Endothelial cell (in vitro differentiated cells): ENCODE measurements at regions not wholly inside any gene's neighbourhood (a gene's known extent, or its start where the extent isn't known, plus 50 kb on each side); places are given as distances from the start of the nearest gene placed in this dataset.

Experiments used
- DNase-seq: peaks from one replicate; pipeline ENCODE4 v3.0.0; 2021; ENCODE audit warnings: low spot score
- H3K27ac Mint-ChIP-seq: one replicate; pipeline ENCODE4 v1.8.0; 2021; ENCODE audit warnings: mixed read lengths, inconsistent platforms; ENCODE audit not compliant: unreplicated experiment
- H3K27me3 Mint-ChIP-seq: one replicate; pipeline ENCODE4 v1.8.0; 2021; ENCODE audit warnings: mild to moderate bottlenecking, moderate library complexity, mixed read lengths, inconsistent platforms; ENCODE audit not compliant: unreplicated experiment
- H3K36me3 Mint-ChIP-seq: one replicate; pipeline ENCODE4 v1.8.0; 2021; ENCODE audit warnings: mild to moderate bottlenecking, low read depth, mixed read lengths, inconsistent platforms; ENCODE audit not compliant: unreplicated experiment
- H3K4me1 Mint-ChIP-seq: one replicate; pipeline ENCODE4 v1.8.0; 2021; ENCODE audit warnings: mild to moderate bottlenecking, mixed read lengths, inconsistent platforms; ENCODE audit not compliant: unreplicated experiment
- H3K4me3 Mint-ChIP-seq: one replicate; pipeline ENCODE4 v1.8.0; 2021; ENCODE audit warnings: mild to moderate bottlenecking, mixed read lengths, inconsistent platforms; ENCODE audit not compliant: unreplicated experiment
- H3K9me3 Mint-ChIP-seq: one replicate; pipeline ENCODE4 v1.8.0; 2021; ENCODE audit warnings: mixed read lengths, inconsistent platforms; ENCODE audit not compliant: unreplicated experiment
- CTCF ChIP-seq: fragments of 200-600 bp; sonication (generic); IDR thresholded peaks from one replicate; pipeline ENCODE4 v1.5.0; 2021; ENCODE audit warnings: antibody characterized with exemption; ENCODE audit not compliant: unreplicated experiment

GRCh38 chr12:74431801-74432200 is 105.8 kb upstream of the ATXN7L3B start:
- no peaks in the 10 kb centered on the region for H3K9me3 Mint-ChIP-seq
- no peak overlapping the region for H3K27ac Mint-ChIP-seq
- DNase-seq, result no peak
- no peak overlapping the region for H3K4me3 Mint-ChIP-seq
- no peak for TF ChIP-seq CTCF
- H3K4me1 Mint-ChIP-seq, result no peaks in the 10 kb centered on the region
- H3K27me3 Mint-ChIP-seq, result no peaks in the 10 kb centered on the region
- no peaks in the 10 kb centered on the region for H3K36me3 Mint-ChIP-seq

- no peaks in the 10 kb centered on the region for H3K4me1 Mint-ChIP-seq
- DNase-seq, result no peak
- no peaks in the 10 kb centered on the region for H3K36me3 Mint-ChIP-seq
- H3K9me3 Mint-ChIP-seq, result no peaks in the 10 kb centered on the region
- no peak overlapping the region for H3K4me3 Mint-ChIP-seq
- no peaks in the 10 kb centered on the region for H3K27me3 Mint-ChIP-seq
- no peak for TF ChIP-seq CTCF
- H3K27ac Mint-ChIP-seq, result no peak overlapping the region
Measured at GRCh38 chr12:74440469-74440868, 97.2 kb upstream of the ATXN7L3B start.

GRCh38 chr12:74441872-74442271 is 95.8 kb upstream of the ATXN7L3B start:
- no peak for DNase-seq
- Mint-ChIP-seq H3K27ac (no peak overlapping the region), H3K36me3 (no peaks in the 10 kb centered on the region), H3K4me3 (no peak overlapping the region), H3K4me1 (no peaks in the 10 kb centered on the region), H3K27me3 (no peaks in the 10 kb centered on the region), H3K9me3 (no peaks in the 10 kb centered on the region)
- no peak for TF ChIP-seq CTCF

- no peak for DNase-seq
Measured at GRCh38 chr12:74446466-74446865, 91.2 kb upstream of the ATXN7L3B start.

GRCh38 chr12:74449872-74450271 is 87.8 kb upstream of the ATXN7L3B start:
- Mint-ChIP-seq H3K4me1 (no peaks in the 10 kb centered on the region), H3K4me3 (no peak overlapping the region), H3K27ac (no peak overlapping the region), H3K36me3 (no peaks in the 10 kb centered on the region), H3K27me3 (peaks cover 2% of the 10 kb centered on the region), H3K9me3 (no peaks in the 10 kb centered on the region)
- no peak for TF ChIP-seq CTCF
- DNase-seq, result no peak

More at GRCh38 chr12:74446466-74446865, 91.2 kb upstream of the ATXN7L3B start:
- Mint-ChIP-seq H3K4me1 (no peaks in the 10 kb centered on the region), H3K9me3 (no peaks in the 10 kb centered on the region), H3K36me3 (no peaks in the 10 kb centered on the region), H3K27me3 (peaks cover 2% of the 10 kb centered on the region), H3K27ac (no peak overlapping the region), H3K4me3 (no peak overlapping the region)
- TF ChIP-seq CTCF, result no peak
